HG03175 (cell line): ENCODE measurements at regions not wholly inside any gene's neighbourhood (a gene's known extent, or its start where the extent isn't known, plus 50 kb on each side); places are given as distances from the start of the nearest gene placed in this dataset.

Source experiments
- ATAC-seq: cut with Tn5 transposase; IDR thresholded peaks from one replicate; pipeline ENCODE4 v1.9.1; 2021; ENCODE audit warnings: mild to moderate bottlenecking, moderate library complexity; ENCODE audit not compliant: unreplicated experiment

DNA sequence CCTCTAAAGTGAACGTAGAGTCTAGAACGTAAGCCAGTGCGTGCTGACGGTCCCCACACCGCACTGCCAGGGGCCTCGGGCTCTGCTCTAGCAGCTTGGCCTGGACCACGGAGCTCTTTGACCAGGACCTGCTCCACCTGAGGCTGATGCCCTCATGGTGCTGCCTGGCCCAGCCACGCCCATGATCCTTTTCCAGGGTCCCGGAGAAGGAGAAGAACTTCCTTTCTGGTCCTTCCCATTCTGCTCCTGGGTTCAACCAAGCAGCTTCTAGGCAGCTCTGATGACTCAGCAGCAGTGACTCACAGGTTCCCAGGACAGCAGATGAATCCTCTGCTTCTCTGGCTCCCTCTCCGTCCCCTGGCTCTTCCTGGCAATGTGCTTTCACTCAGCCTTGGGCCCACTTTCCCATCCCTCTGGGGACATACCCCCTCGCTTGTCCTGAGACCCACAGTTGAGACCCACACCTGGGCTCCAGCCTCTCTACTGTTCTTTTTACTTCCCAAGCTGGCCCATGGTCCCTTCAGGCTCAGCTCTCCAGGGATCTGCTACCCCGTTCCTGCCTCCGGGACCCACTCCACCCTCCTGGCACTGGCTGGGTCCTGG is 246.3 kb upstream of the RAB4A start:
- ATAC-seq, result no peak

DNA sequence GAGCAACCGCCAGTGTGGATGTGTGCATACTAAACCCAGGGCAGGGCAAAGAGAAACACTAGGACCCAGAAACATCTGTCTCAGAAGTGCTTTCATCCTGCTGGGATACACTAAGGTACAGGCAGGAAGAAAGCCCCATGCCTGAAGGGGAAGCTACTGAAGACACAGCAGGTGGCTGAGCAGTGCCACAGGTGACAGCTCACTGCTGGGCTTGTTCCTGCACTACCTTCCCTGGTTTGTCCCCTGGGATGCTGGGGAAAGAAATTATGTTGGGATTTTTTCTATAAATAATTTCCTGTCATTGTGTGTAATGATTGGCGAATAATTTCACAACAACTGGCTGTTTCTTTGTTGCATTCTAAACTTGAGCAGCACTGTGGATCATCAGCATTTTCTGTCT is 245.3 kb upstream of the RAB4A start:
- no peak for ATAC-seq

DNA sequence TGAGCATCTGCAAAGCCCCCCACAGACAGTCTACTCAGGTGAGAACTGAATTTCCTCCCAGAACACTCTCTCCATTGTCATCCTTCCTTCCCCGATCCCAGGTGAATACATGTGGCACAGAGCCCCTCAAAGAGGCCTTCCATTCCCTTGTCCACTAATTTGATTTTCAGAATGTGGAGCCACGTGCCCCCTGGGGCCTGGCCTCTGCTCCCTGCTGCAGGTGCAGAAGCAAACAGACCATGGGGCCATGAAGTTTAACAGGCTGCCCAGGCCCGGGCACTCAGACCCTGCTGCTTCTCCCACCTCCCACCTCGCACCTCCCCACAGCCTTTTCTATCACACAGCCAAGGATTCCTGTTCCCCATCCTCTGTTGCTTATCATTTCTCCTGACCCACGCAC is 243.8 kb upstream of the RAB4A start:
- no peak for ATAC-seq

DNA sequence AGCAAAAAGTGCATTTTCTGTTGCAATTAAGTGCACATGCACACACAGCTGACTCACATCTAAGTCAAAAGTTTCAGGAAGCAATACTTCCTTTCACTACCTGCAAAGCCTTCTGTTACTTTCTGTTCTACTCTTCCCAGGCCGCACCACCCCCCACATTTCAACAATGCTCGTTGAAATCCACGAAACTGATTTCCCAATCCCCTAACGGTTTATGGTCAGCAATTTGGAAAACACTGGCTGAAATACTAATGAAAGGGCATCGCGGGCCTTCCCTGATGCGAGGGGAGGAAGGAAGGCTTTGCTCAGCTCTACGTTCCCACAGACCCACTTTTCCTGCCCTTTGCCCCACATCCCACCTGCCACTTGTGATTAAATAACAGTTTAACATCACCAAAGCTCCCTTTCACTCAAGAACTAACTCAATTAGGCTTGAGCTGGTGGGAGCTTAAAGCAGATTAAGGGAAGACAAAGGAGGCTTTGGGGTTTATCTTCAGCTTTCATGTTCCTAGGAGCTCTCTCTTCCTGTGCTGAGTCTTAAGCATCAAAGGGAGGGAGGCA is 243.2 kb upstream of the RAB4A start:
- ATAC-seq, result no peak

DNA sequence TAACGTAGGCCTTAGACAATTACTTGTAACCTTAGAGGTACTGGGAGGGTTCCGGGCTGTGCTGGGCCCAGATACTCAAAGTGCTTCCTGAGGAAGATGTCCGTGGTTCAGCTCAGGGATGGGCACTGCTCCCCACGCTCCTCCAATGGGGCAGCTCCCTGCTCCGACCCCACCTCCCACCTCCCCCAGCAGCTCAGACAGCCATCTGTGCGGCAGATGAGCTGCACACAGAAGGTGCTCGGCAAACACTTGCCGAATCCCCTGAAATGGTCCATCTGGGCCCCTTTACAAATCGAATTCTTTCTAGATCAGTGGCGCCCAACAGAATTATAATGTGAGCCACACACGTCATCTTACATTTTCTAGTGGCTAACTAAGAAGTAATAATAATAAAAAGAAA is 242.4 kb upstream of the RAB4A start:
- ATAC-seq, result no peak

DNA sequence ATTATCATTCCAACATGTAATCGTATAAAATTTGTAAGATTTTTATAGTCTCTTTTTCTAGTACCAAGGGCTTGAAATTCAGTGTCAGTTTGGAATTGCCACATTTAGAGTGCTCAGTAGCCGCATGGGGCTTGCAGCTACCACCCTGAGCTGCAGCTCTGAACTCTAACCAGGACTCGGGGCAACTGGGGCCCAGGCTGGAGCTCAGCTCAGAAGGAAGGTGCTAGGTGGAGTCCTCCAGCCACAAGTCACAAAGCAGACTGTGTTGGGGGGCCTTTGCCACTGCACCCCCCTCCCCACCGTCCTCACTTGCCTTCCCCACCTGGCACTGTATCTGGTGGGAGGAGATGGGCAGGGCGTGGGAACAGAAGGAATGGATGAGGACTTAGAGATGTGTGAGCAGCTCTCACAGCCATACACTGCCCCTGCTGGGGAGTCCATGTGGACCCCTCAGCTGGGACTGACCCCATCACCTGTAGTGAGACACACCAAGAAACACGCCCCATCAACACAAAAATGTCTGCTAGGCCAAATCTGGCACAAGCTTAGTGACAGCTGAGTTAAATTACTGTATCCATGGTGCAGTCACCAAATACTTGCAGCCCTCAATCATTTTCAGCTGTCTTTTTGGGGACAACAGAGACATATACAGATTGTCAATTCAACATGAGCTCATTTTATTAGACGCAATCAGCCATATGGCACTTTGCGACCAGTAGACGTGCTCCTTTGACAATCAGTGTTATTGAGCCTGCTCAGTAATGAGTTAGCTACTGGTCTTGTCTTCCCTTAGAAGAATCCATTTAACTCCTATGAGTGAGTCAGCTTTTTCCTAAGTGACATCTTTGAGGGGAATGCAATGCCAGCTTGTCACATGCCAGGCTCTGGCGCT is 241.7 kb upstream of the RAB4A start:
- ATAC-seq, result no peak

DNA sequence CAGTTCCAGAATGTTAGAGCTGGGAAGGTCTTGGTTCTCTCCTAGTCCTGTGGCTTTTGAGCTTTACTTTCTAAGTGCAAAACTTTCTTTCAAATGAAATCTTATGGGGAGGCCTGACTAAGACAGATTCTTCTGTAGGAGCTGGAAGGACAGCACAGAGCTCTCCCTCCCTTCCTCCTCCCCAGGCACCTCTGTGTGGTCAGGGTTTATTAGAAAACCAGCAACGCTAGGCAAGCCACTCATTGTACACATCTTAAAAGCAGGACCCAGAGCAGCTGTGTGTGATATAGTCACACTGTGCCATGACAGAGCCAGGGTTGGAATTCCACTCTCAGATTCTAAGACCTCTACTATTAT is 241.1 kb upstream of the RAB4A start:
- no peak for ATAC-seq

DNA sequence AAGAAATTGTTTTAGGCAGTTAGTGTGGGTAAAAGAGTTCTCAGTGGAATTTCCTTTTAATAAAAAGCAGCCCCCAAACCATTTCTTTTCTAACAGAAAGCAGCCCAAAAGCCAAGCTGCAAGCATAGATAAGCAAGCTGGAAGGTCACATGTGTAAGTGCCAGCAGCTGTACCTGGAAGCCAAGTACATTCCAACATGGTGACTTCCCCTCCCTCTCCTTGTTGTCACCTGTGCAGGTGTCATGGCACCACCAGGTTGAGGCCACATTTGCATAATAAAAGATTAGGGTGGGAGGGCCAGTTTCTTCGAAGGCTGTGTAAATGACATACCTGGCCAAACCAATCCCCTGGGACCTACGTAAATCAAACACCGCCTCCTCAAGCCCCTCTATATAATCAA is 240.3 kb upstream of the RAB4A start:
- ATAC-seq, result no peak

DNA sequence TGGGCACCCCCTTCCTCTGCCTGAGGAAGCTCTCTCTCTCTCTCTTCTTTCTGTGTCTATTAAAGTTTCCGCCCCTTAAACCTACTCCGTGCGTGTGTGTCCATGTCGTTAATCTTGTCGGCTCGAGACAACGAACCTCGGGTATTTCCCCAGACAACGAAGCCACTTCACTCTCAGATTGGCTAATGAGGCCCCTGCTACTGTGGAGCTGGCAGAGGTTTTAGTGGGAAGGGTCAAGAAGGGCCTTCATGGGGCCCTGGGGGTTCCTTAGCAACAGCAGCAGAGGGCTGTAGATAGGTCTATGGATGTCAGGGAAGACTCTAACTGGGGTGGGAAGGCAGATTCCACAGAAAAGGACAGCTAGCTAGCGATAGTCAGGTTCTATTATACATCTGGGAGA is 239.8 kb upstream of the RAB4A start:
- no peak for ATAC-seq

DNA sequence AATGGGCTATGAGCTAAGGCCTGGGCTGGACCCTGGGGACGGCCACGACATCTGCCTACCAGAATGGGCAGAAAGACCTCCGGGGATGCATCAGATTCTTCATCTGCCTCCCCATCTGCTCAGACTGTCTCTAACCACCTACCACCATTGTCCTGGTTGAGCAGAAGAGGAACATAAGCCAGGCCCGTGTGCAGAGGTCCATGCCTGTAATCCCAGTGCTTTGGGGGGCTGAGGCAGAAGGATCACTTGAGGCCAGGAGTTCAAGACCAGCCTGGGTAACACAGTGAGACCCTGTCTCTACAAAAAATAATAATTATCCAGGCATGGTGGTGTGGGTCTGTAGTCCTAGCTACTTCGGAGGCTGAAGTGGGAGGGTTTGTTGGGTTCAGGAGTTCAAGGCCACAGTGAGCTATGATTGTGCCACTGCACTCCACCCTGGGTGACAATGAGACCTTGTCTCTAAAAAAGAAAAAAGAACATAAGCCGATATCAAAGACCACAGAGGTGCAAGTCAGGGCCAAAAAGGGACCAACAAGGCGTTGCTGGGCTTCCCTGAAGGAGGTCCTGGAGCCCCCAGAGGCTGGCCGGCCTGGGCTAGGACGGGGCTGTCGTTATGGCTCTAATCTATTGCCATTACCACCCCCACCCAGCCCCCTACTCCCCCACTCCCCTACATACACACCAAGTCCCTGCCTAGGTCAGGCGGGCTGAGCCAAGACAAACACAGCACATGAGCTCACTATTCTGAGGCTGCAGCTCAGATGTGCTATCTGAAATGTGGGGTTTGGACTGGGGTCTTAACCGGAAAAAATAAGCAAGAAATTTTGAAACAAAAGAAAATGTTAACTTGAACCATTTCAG is 239.2 kb upstream of the RAB4A start:
- no peak for ATAC-seq

DNA sequence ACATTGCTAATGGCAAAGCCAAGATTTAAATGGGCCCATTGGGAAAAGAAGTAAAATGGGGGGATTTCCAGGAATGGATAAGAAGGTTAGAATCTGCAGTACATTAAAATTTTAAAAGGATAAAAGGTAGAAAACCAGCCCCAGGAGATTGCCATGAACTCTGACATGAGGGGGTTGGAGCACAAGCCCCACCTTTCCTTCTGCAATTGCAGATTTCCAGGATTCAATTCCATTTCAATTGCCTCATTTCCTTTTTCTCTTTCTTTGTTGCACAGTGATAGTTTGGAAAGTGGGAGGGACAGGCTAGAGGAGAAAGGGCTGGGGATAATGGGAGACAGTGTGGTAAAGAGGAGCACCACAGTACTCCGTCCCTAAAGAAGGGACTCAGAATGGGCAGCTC is 238.5 kb upstream of the RAB4A start:
- ATAC-seq, result no peak

DNA sequence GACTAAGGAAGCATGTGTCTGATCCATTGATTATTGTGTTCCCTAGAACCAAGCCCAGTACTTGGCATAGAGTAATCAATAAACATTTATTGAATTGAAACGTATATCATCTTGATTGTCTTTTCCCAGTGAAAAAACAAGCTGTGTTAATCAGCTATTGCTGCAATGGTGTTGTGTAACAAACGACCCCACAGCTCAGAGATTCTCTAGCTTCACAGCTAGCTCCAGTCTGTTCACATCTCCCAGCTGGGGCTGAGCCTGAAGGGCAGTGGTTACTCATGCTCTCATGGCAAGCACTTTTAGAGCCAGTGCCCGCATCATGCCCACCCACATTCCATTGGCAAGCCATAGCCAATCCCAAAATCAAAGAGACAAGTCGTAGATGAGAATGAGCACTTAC is 237.4 kb upstream of the RAB4A start:
- ATAC-seq, result no peak

DNA sequence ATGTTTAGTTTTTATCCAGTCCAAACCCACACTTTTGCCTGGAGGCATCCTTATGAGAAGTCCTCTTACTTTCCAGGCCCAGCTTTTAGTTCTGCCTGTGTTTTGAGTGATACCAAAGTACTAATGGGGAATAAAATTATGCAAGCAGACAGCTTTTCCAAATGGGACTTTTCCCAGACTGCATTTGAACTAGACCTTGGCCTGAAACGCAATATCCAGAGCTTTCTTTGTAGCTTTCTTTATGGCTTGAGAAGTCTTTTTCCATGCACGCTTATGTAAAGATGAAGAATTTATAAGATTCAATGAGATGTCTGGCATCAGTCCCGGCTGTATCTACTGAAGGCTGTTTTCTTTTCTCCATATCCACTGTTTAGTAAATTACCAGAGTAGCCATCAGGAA is 236.6 kb upstream of the RAB4A start:
- no peak for ATAC-seq

DNA sequence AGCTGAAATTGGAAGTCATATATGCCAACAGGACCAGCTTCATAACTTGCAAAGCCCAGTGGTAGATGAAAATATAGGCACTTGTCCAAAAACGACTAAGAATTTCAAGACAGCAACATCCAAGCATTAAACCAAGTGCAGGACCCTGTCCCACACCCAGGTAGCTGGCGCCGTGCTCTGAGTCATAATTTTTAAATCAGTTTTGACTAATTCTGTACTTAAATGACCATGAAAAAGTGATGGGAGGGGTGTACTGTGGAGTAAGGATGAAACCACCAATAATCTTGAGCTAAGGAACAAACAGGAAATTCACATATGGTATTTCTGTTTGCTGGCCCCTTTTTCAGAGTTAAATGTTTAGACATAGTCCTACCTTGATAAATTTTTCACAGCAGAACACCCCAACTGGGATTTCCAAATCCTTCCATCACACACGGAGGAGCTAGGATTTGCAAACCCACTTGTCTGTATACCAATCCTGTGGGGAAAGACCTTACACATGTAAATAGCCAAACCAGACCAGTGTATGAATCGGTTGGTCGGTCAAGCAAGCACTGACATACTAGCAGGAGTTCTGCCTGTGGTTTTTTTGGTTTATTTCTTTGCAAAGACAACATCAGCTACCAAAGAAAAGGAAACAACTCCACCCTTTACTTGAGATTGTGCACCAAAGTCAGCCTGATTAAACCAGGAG is 235.7 kb upstream of the RAB4A start:
- ATAC-seq, result peak; percentile 93

DNA sequence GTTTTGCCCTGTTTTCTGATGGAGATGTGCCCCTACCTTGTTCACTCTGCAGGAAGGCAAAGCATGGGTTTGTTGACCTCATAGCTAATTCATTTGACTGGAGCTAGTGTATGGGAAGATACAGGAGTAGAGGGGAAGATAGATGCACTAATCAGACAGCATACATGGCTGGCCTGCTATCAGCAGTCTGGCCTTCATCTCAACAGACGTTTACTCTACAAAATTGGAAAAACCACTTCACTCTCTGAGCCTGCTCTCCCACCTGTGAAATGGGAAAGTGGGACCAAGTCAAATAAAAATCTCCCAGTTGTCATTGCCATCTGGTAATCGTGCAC is 235.2 kb upstream of the RAB4A start:
- ATAC-seq, result peak; percentile 39

DNA sequence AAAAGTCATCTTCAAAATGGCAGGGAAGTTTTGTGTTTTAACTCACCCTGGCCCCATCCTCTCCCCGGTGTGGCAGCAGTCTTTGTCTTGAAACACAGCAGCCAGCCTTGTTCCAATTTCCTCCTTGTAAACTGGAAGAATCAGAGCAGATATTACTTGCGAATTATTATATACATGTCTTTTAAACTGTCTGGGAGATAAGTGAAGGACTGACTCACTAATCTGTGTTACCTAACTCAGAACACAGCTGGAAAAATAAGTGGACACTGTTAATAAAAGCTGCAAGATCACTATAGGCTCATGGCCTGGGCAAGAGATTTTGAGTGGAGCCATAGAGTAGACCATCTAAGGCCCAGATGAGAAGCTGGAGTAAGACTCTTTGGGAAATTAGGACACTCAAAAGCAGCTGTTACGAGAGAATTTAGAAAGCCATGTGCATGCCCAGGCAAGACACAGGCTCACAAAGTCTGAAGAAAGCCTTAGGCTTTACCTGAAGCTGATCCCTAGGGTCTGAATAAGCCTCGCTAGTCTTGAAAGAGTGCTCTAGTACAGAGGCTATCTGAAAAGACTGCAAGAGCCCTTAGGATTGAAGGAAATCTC is 233.0 kb upstream of the RAB4A start:
- ATAC-seq, result no peak

DNA sequence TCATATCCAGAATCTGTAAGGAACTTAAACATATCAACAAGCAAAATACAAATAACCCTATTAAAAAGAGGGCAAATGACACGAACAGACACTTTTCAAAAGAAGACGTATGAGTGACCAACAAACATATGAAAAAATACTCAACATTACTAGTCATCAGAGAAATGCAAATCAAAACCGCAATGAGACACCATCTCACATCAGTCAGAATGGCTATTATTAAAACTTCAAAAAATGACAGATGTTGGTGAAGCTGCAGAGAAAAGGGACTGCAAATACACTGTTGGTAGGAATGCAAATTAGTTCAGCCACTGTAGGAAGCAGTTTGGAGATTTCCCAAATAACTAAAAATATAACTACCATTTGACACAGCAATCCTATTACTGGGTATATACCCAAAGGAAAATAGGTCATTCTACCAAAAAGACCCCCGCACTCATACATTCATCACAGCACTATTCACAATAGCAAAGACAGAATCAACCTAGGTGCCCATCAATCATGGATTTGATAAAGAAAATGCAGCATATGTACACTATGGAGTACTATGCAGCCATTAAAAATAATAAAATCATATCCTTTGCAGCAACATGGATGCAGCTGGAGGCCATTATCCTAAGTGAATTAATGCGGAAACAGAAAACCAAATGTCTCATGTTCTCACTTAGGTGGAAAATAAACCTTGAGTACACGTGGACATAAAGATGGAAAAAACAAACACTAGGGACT is 230.1 kb upstream of the RAB4A start:
- ATAC-seq, result no peak

DNA sequence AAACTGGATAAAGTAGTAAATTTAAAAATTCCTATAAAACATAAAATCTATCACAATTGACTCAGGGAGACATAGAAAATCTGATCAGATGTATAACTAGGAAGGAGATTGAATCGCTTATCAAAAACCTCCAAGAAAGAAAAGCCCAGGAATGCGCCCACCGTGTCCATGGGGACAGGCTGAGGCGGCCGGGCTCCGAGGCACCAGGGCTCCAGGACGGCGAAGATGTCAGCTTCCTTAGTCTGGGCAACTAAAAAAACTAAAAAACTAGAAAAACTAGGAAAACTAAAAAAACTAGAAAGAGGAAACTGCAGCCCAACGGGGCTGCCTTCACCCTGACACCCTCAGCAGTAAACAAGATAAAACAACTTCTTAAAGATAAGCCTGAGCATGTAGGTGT is 229.0 kb upstream of the RAB4A start:
- no peak for ATAC-seq

DNA sequence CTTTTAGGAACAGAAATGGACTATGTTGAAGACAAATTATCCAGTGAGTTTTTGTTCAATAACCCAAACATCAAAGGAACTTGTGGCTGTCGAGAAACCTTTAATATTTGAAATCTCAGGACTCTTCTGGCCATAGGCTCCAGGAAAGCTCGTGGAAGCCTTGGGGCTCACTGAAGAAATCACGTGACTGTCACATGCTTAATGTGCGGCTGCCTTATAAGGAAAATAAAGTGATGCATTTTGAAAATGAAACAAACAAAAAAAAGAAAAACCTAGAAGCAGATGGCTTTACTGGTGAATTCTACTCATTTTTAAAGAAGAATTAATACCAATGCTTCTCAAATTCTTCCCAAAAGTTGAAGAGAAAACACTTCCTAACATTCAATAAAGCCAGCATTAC is 228.4 kb upstream of the RAB4A start:
- ATAC-seq, result no peak

DNA sequence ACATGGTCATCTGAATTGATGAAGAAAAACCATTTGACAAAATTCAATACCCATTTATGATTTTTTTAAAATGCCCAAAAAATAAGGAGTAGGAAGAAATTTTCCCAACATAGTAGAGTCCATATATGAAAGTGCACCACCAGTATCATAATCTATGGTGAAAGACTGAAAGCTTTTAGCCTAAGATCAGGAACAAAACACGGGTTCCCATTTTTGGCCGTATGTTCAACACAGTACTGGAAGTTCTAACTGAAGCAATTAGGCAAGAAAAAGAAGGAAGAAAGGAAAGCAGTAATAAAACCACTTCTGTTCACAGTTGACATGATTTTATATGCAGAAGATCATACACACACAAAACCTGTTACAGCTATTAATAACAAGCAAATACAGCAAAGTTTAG is 227.8 kb upstream of the RAB4A start:
- ATAC-seq, result no peak
